ENCODE measurements at regions not wholly inside any gene's neighbourhood (a gene's known extent, or its start where the extent isn't known, plus 50 kb on each side); places are given as distances from the start of the nearest gene placed in this dataset.

GRCh38 chr7:17672783-17673182 is 267.5 kb downstream of the SNX13 start:
- Mint-ChIP-seq H3K9me3 (no peaks in the 10 kb centered on the region), H3K4me3 (no peak overlapping the region), H3K27ac (no peak overlapping the region), H3K4me1 (no peaks in the 10 kb centered on the region), H3K36me3 (no peaks in the 10 kb centered on the region), H3K27me3 (no peaks in the 10 kb centered on the region)

- Mint-ChIP-seq H3K4me1 (no peaks in the 10 kb centered on the region), H3K27me3 (no peaks in the 10 kb centered on the region), H3K27ac (no peak overlapping the region), H3K4me3 (no peak overlapping the region), H3K36me3 (no peaks in the 10 kb centered on the region), H3K9me3 (no peaks in the 10 kb centered on the region)
Observed at GRCh38 chr7:17674166-17674942, 265.9 kb downstream of the SNX13 start.

DNA sequence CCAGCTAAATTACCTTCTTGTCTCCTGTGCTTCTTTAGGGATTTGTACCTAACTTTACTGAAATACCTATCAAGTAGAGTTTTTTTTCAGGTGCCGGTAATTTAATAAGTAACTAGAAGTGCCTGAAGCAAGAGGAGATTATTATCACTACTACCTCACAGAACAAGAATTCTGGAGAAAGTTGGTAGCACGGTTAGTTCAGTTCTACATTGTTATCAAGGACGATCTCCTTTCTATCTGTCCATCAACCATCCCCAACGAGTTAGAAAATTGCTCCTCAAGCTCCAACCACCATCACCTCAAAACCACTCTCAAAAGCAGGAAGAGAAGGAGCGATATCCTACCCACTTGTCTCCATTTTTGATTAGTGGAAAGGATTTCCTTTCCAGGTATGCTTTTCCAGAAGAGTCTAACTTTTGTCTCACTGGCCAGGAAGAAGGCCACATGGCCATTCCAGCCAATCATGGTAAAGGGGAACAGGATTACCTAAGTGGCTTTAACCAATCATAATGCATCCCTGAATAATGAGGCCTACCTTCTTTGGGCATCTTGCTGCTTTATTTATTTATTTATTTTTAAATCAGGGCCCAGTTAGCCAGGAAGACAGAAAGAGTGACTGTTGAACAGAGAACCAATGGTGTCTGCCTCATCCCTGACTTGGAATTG is 265.2 kb downstream of the SNX13 start:
- Mint-ChIP-seq H3K27me3 (no peaks in the 10 kb centered on the region), H3K27ac (no peak overlapping the region), H3K4me3 (no peak overlapping the region)

DNA sequence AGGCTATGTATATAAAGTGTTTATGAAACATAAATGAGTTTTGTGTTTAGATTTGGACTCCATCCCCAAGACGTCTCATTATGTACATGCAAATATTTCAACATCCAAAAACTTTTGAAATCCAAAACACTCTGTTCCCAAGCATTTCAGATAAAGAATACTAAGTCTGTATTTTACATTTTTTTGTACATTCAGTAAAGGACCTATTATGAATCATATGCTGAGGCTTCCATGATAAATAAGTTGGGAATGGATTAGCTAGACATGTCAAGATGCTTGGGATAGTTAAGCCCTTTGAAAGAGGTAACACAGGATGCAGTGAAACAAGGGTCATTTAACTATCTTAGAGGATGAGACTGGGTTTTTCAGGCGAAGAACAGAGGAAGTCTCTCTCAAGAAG is 262.9 kb downstream of the SNX13 start:
- H3K9me3 Mint-ChIP-seq, result no peaks in the 10 kb centered on the region
- no peaks in the 10 kb centered on the region for H3K27me3 Mint-ChIP-seq
- H3K4me1 Mint-ChIP-seq, result no peaks in the 10 kb centered on the region
- H3K4me3 Mint-ChIP-seq, result no peak overlapping the region
- H3K27ac Mint-ChIP-seq, result no peak overlapping the region
- H3K36me3 Mint-ChIP-seq, result no peaks in the 10 kb centered on the region

More for the DNA sequence above, 265.2 kb downstream of the SNX13 start:
- Mint-ChIP-seq H3K9me3 (no peaks in the 10 kb centered on the region), H3K4me1 (no peaks in the 10 kb centered on the region), H3K36me3 (no peaks in the 10 kb centered on the region)

DNA sequence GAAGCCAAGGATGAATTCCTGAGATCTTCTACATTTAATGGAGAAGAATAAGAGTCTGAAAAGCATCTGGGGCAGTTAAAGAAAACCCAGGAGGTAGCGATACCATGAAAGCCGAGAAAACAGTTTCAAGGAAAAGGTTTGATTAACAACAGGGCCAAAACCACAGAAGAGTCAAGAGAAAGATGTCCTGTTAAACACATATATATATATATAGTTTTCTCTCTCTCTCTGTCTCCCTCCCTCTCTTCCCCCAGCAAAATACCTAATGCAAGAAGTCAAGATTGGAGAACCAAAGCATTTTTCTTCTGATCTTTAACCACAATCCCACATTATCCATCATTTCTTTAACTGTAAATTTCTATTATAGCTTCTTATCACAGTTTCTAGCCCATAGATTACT is 261.4 kb downstream of the SNX13 start:
- Mint-ChIP-seq H3K9me3 (no peaks in the 10 kb centered on the region), H3K27me3 (no peaks in the 10 kb centered on the region), H3K4me3 (no peak overlapping the region), H3K4me1 (no peaks in the 10 kb centered on the region), H3K27ac (no peak overlapping the region), H3K36me3 (no peaks in the 10 kb centered on the region)

DNA sequence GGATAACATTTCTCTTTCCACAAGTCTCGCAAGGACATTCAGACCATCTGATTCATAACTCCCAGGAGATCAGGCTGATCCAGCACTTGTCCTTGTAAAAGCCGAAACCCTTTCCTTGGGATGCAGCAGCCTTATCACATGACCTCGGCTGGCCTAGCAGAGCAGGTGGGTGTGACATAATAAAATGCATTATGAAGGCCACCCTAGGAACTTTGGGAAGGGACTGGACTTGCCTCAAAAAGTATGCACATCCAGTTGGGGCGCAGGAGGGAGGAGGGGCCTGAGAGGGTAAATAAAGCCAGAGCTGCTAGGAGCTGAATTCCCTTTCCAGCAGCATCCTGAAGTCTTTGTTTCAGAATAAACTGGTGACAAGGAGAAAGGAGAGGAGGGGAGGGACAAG is 260.8 kb downstream of the SNX13 start:
- Mint-ChIP-seq H3K27me3 (no peaks in the 10 kb centered on the region), H3K9me3 (no peaks in the 10 kb centered on the region), H3K36me3 (no peaks in the 10 kb centered on the region), H3K4me3 (no peak overlapping the region), H3K27ac (no peak overlapping the region), H3K4me1 (no peaks in the 10 kb centered on the region)

- no peak overlapping the region for H3K4me3 Mint-ChIP-seq
- H3K9me3 Mint-ChIP-seq, result no peaks in the 10 kb centered on the region
- H3K4me1 Mint-ChIP-seq, result no peaks in the 10 kb centered on the region
- H3K27ac Mint-ChIP-seq, result no peak overlapping the region
- no peaks in the 10 kb centered on the region for H3K27me3 Mint-ChIP-seq
- no peaks in the 10 kb centered on the region for H3K36me3 Mint-ChIP-seq
Observed at GRCh38 chr7:17680026-17680425, 260.3 kb downstream of the SNX13 start.

DNA sequence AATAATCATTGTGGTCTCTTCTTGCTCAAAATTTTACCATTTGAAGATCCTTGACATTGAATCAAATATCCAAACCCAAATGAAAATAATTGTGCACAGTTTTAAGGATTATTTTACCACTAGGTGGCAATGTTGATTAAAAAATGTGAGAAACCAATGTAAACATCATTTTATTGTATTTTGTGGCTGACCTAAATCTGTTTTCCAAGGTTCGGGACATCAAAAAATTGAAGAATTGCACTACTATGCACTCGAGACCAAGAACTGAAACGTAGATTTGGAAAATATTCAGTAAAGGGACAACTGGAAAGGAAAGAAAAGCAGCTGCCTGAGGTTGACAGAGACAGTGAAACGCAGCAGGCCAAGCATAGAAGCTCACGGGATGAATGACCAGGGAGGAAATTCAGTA is 259.3 kb downstream of the SNX13 start:
- Mint-ChIP-seq H3K4me3 (no peak overlapping the region), H3K4me1 (no peaks in the 10 kb centered on the region), H3K9me3 (no peaks in the 10 kb centered on the region), H3K36me3 (no peaks in the 10 kb centered on the region), H3K27me3 (no peaks in the 10 kb centered on the region), H3K27ac (no peak overlapping the region)

DNA sequence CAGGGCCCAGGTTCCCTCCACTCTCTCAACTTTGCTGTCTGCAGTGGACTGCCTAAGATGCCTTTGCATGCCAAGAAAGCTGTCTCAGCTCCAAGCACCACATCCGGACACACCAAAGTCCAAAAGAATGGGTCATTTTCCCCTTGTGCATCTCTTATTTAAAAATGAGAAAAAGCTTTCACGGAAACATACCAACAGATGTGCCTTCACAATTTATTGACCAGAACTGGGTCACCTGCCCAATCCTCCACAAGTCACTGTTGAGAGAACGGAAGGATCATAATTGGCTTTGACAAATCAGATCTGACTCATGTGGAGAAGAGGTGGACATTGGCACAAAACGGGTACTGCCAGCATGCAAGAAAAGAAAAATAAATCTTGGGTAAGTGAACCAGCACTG is 258.3 kb downstream of the SNX13 start:
- Mint-ChIP-seq H3K27me3 (no peaks in the 10 kb centered on the region), H3K36me3 (no peaks in the 10 kb centered on the region), H3K9me3 (no peaks in the 10 kb centered on the region), H3K27ac (no peak overlapping the region), H3K4me3 (no peak overlapping the region), H3K4me1 (no peaks in the 10 kb centered on the region)

DNA sequence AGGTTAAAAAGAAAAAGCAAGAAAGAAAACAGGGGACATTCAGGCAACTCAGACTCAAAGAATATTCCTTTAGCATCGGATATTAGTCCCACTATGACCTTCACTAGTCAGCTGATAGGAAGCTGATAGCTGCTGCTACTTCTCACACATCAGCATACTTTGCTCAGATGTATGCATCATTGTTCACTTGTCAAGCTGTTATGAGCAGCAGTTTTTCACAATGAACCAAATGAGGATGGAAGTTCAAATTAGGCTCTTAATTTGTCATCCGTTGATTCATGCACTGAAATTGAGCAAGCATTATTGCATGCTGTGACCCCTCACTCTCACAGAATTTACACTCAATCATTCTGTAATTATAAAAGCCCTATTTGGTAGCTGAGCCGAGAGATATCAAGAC is 257.7 kb downstream of the SNX13 start:
- H3K4me3 Mint-ChIP-seq, result no peak overlapping the region
- H3K27me3 Mint-ChIP-seq, result no peaks in the 10 kb centered on the region
- H3K9me3 Mint-ChIP-seq, result no peaks in the 10 kb centered on the region
- H3K4me1 Mint-ChIP-seq, result no peaks in the 10 kb centered on the region
- H3K36me3 Mint-ChIP-seq, result no peaks in the 10 kb centered on the region
- H3K27ac Mint-ChIP-seq, result no peak overlapping the region

GRCh38 chr7:17685141-17685540 is 255.2 kb downstream of the SNX13 start:
- Mint-ChIP-seq H3K9me3 (no peaks in the 10 kb centered on the region), H3K27me3 (no peaks in the 10 kb centered on the region), H3K4me3 (no peak overlapping the region), H3K27ac (no peak overlapping the region), H3K36me3 (no peaks in the 10 kb centered on the region), H3K4me1 (no peaks in the 10 kb centered on the region)

GRCh38 chr7:17687361-17687760 is 252.9 kb downstream of the SNX13 start:
- Mint-ChIP-seq H3K36me3 (no peaks in the 10 kb centered on the region), H3K4me3 (no peak overlapping the region), H3K27me3 (no peaks in the 10 kb centered on the region), H3K9me3 (no peaks in the 10 kb centered on the region), H3K4me1 (no peaks in the 10 kb centered on the region), H3K27ac (no peak overlapping the region)

GRCh38 chr7:17689361-17689902 is 250.9 kb downstream of the SNX13 start:
- Mint-ChIP-seq H3K27ac (no peak overlapping the region), H3K4me3 (no peak overlapping the region)

GRCh38 chr7:17690030-17690429 is 250.3 kb downstream of the SNX13 start:
- no peaks in the 10 kb centered on the region for H3K4me1 Mint-ChIP-seq
- no peaks in the 10 kb centered on the region for H3K27me3 Mint-ChIP-seq
- no peaks in the 10 kb centered on the region for H3K36me3 Mint-ChIP-seq
- H3K4me3 Mint-ChIP-seq, result no peak overlapping the region
- H3K27ac Mint-ChIP-seq, result no peak overlapping the region
- H3K9me3 Mint-ChIP-seq, result no peaks in the 10 kb centered on the region

More at GRCh38 chr7:17689361-17689902, 250.9 kb downstream of the SNX13 start:
- Mint-ChIP-seq H3K4me1 (no peaks in the 10 kb centered on the region), H3K36me3 (no peaks in the 10 kb centered on the region), H3K9me3 (no peaks in the 10 kb centered on the region), H3K27me3 (no peaks in the 10 kb centered on the region)

DNA sequence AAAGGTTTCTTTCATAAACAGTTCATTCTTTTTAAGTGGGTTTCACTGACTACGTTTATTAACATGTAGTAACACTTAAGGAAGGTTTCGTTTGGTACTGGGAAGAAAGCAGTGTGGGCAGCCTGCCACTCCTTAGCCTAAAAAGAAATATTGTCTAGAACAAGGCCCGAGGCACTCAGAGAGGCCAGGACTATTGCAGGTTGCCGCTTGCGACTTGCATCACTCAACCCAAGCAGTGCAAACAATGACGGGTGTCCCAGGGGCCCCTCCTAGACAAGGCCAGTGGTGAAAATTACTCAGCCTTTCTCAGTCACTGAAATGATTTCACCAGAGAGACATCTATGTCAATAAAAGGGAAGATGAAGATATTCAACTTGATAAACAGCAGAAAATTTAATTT is 243.9 kb downstream of the SNX13 start:
- H3K27me3 Mint-ChIP-seq, result peaks cover 3% of the 10 kb centered on the region
- H3K27ac Mint-ChIP-seq, result no peak overlapping the region
- peaks cover 6% of the 10 kb centered on the region for H3K36me3 Mint-ChIP-seq
- H3K4me3 Mint-ChIP-seq, result no peak overlapping the region
- no peaks in the 10 kb centered on the region for H3K4me1 Mint-ChIP-seq
- peaks cover 14% of the 10 kb centered on the region for H3K9me3 Mint-ChIP-seq

DNA sequence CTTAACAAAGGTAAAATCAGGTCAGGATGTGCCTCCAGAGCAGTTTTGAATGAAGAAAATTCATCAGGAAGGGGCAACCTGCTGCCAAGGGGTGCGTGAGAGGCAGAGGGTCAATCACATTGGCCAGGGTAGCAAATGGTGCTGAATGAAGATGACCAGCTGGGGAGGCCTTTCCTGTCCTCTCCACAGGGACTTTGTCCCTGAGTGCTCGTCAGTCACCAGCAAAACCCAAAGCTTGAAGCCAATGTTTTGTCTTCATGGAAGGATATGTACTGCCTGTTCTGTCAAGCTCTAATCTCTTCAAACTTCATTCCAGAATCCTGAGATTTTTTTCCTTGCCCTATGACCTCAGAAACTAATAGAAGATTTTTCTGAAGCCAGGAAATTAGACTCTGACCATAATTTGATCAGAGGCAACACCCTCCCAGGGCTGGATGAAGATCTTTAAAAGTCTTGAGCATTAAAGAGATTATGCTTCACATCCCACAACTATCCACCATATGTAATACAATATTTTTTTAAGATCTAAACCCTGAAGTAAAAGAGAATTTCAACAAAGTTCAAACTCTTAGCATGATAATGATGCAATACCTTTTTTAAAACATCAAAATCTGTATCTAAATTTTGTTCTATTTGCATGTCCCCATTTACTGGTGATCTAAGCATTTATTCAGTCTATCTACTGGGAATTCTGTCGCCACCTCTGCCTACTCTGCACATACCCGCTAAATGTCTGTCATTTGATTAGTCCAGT is 243.0 kb downstream of the SNX13 start:
- Mint-ChIP-seq H3K36me3 (peaks cover 6% of the 10 kb centered on the region), H3K4me1 (no peaks in the 10 kb centered on the region), H3K27me3 (peaks cover 3% of the 10 kb centered on the region), H3K4me3 (no peak overlapping the region), H3K27ac (no peak overlapping the region), H3K9me3 (peaks cover 14% of the 10 kb centered on the region)

All from activated naive CD4-positive, alpha-beta T cell treated with anti-CD3 and anti-CD28 coated beads, Interleukin-2, amount 50 U/mL, for 24 hours (primary cell).